Posterior vena cava (tissue), 2 donors: ENCODE measurements at regions not wholly inside any gene's neighbourhood (a gene's known extent, or its start where the extent isn't known, plus 50 kb on each side); places are given as distances from the start of the nearest gene placed in this dataset.

ENCODE experiments used
- microRNA-seq, 2 donors: library from miRNA; unstranded; fragments of <30 nt; microRNA quantifications; one replicate each; pipeline ENCODE4 v1.2.0, GENCODE V29; 2020 to 2021; ENCODE audit warnings: borderline microRNAs expressed in 2 of 2
- donor health status: DM: yes; HTN: yes; CAD: no.
- donor health status: DM: yes; HTN: yes; CAD: no.

Small RNAs in the stretch of these regions (microRNA-seq; reads per million reads assigned to microRNA genes)
- gene MIR3648-1 = 0 reads per million in 2 donors
- 0 reads per million in 2 donors for gene MIR3687-1
- gene MIR6724-1 = 0 reads per million in 2 donors
- 0 reads per million in 2 donors for gene MIR6724-2
